ENCODE measurements at regions not wholly inside any gene's neighbourhood (a gene's known extent, or its start where the extent isn't known, plus 50 kb on each side); places are given as distances from the start of the nearest gene placed in this dataset.

- Mint-ChIP-seq H3K4me1 (peaks cover 0 to 39% (median 25%) of the 10 kb centered on the region in 4 donors), H3K27ac (peak overlapping the region; percentile 36 to 66 (median 58)), H3K36me3 (peaks cover 5% of the 10 kb centered on the region), H3K27me3 (peaks cover 12% of the 10 kb centered on the region), H3K4me3 (peak overlapping the region in 3 of 4 donors; percentile 62 to 80 (median 73)), H3K9me3 (peaks cover 1 to 8% (median 6%) of the 10 kb centered on the region in 7 donors)
- Histone ChIP-seq H3K27me3 (ENCODE audit: control insufficient read depth, insufficient read depth, low read length) (no peaks in the 10 kb centered on the region), H3K9me3 (ENCODE audit: control insufficient read depth in 2 of 2, low read length in 2 of 2) (peaks cover 10% of the 10 kb centered on the region in 2 experiments), H3K27ac (ENCODE audit: insufficient read depth, low read length, poor library complexity, severe bottlenecking) (no peak overlapping the region), H3K36me3 (ENCODE audit: control insufficient read depth, insufficient read depth, low read length) (no peaks in the 10 kb centered on the region), H3K4me3 (ENCODE audit: low read depth, low read length) (peak overlapping the region; percentile 26), H3K4me1 (ENCODE audit: control insufficient read depth, insufficient read depth, low read length, poor library complexity, severe bottlenecking) (peaks cover 22% of the 10 kb centered on the region)
- DNase-seq (no peak), ATAC-seq (ENCODE audit: low read depth in 2 of 2) (no peak)
Measured at GRCh38 chr6:158910484-158911440, 89.2 kb downstream of the RSPH3 start.

GRCh38 chr6:158909938-158910337 lies 90.1 kb downstream of the RSPH3 start:
- H3K27ac Mint-ChIP-seq = peak overlapping the region in 1 of 3 donors; percentile 63

GRCh38 chr6:158908606-158909005 lies 89.4 kb upstream of the EZR start:
- Mint-ChIP-seq H3K4me1 (peaks cover 0 to 30% (median 21%) of the 10 kb centered on the region in 4 donors), H3K9me3 (peaks cover 6 to 23% (median 14%) of the 10 kb centered on the region in 7 donors), H3K27ac (no peak overlapping the region), H3K36me3 (peaks cover 15% of the 10 kb centered on the region), H3K27me3 (peaks cover 15% of the 10 kb centered on the region), H3K4me3 (no peak overlapping the region)
- Histone ChIP-seq H3K4me1 (ENCODE audit: control insufficient read depth, insufficient read depth, low read length, poor library complexity, severe bottlenecking) (peaks cover 22% of the 10 kb centered on the region), H3K9me3 (ENCODE audit: control insufficient read depth in 2 of 2, low read length in 2 of 2) (peaks cover 21 to 26% of the 10 kb centered on the region in 2 experiments), H3K36me3 (ENCODE audit: control insufficient read depth, insufficient read depth, low read length) (no peaks in the 10 kb centered on the region), H3K4me3 (ENCODE audit: low read depth, low read length) (no peak overlapping the region), H3K27me3 (ENCODE audit: control insufficient read depth, insufficient read depth, low read length) (no peaks in the 10 kb centered on the region), H3K27ac (ENCODE audit: insufficient read depth, low read length, poor library complexity, severe bottlenecking) (no peak overlapping the region)
- DNase-seq (no peak), ATAC-seq (ENCODE audit: low read depth in 2 of 2) (no peak)

More at GRCh38 chr6:158909938-158910337, 90.1 kb downstream of the RSPH3 start:
- Mint-ChIP-seq H3K4me3 (peak overlapping the region in 2 of 4 donors; percentile 15 to 80), H3K4me1 (peaks cover 0 to 36% (median 25%) of the 10 kb centered on the region in 4 donors), H3K36me3 (peaks cover 12% of the 10 kb centered on the region), H3K9me3 (peaks cover 6 to 17% (median 12%) of the 10 kb centered on the region in 7 donors), H3K27me3 (peaks cover 15% of the 10 kb centered on the region)
- Histone ChIP-seq H3K4me1 (ENCODE audit: control insufficient read depth, insufficient read depth, low read length, poor library complexity, severe bottlenecking) (peaks cover 22% of the 10 kb centered on the region), H3K4me3 (ENCODE audit: low read depth, low read length) (peak overlapping the region; percentile 26), H3K27me3 (ENCODE audit: control insufficient read depth, insufficient read depth, low read length) (no peaks in the 10 kb centered on the region), H3K36me3 (ENCODE audit: control insufficient read depth, insufficient read depth, low read length) (no peaks in the 10 kb centered on the region), H3K27ac (ENCODE audit: insufficient read depth, low read length, poor library complexity, severe bottlenecking) (no peak overlapping the region), H3K9me3 (ENCODE audit: control insufficient read depth in 2 of 2, low read length in 2 of 2) (peaks cover 18% of the 10 kb centered on the region in 2 experiments)
- ATAC-seq (ENCODE audit: low read depth in 2 of 2) (no peak), DNase-seq (no peak)

GRCh38 chr6:158907931-158908330 lies 88.8 kb upstream of the EZR start:
- no peaks in the 10 kb centered on the region for H3K36me3 ChIP-seq (ENCODE audit: control insufficient read depth, insufficient read depth, low read length)
- peaks cover 0 to 30% (median 20%) of the 10 kb centered on the region in 4 donors for H3K4me1 Mint-ChIP-seq
- H3K27ac ChIP-seq (ENCODE audit: insufficient read depth, low read length, poor library complexity, severe bottlenecking) = no peak overlapping the region
- H3K4me1 ChIP-seq (ENCODE audit: control insufficient read depth, insufficient read depth, low read length, poor library complexity, severe bottlenecking) = peaks cover 22% of the 10 kb centered on the region
- no peaks in the 10 kb centered on the region for H3K27me3 ChIP-seq (ENCODE audit: control insufficient read depth, insufficient read depth, low read length)
- H3K4me3 Mint-ChIP-seq = no peak overlapping the region
- peaks cover 15% of the 10 kb centered on the region for H3K27me3 Mint-ChIP-seq
- H3K36me3 Mint-ChIP-seq = peaks cover 15% of the 10 kb centered on the region
- peaks cover 21 to 26% of the 10 kb centered on the region in 2 experiments for H3K9me3 ChIP-seq (ENCODE audit: control insufficient read depth in 2 of 2, low read length in 2 of 2)
- no peak overlapping the region for H3K27ac Mint-ChIP-seq
- H3K9me3 Mint-ChIP-seq = peaks cover 6 to 23% (median 14%) of the 10 kb centered on the region in 7 donors
- DNase-seq = no peak
- no peak overlapping the region for H3K4me3 ChIP-seq (ENCODE audit: low read depth, low read length)
- no peak for ATAC-seq (ENCODE audit: low read depth in 2 of 2)

DNA sequence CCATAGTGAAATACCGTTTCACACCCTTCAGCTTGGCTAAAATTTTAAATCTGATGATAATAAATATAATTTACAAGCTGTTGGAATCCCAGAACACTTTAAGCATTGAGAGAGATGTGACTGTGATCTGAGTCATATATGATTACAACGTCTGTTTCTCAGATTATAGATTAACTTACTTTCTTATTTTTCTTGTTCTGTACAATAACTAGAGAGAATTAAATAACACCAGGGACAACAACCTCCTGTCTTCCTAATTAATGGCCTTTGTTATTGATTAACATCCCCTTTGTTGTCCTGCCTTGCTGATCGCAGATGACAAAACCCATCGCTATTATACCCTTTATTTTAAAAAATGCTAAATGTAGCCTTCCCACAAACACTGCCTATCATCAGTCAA lies 87.8 kb upstream of the EZR start:
- H3K4me1 Mint-ChIP-seq = peaks cover 0 to 21% (median 10%) of the 10 kb centered on the region in 4 donors
- peaks cover 9% of the 10 kb centered on the region for H3K27me3 Mint-ChIP-seq
- H3K4me3 Mint-ChIP-seq = peak overlapping the region in 1 of 4 donors; percentile 32
- no peak overlapping the region for H3K4me3 ChIP-seq (ENCODE audit: low read depth, low read length)
- DNase-seq (no peak), ATAC-seq (ENCODE audit: low read depth in 2 of 2) (no peak)
- H3K27ac ChIP-seq (ENCODE audit: insufficient read depth, low read length, poor library complexity, severe bottlenecking) = no peak overlapping the region
- H3K36me3 Mint-ChIP-seq = peaks cover 15% of the 10 kb centered on the region
- H3K9me3 Mint-ChIP-seq = peaks cover 6 to 23% (median 14%) of the 10 kb centered on the region in 7 donors
- no peaks in the 10 kb centered on the region for H3K27me3 ChIP-seq (ENCODE audit: control insufficient read depth, insufficient read depth, low read length)
- H3K4me1 ChIP-seq (ENCODE audit: control insufficient read depth, insufficient read depth, low read length, poor library complexity, severe bottlenecking) = peaks cover 13% of the 10 kb centered on the region
- no peak overlapping the region for H3K27ac Mint-ChIP-seq
- no peaks in the 10 kb centered on the region for H3K36me3 ChIP-seq (ENCODE audit: control insufficient read depth, insufficient read depth, low read length)
- H3K9me3 ChIP-seq (ENCODE audit: control insufficient read depth in 2 of 2, low read length in 2 of 2) = peaks cover 21 to 26% of the 10 kb centered on the region in 2 experiments

GRCh38 chr6:158905277-158905676 lies 86.1 kb upstream of the EZR start:
- H3K27ac Mint-ChIP-seq = no peak overlapping the region
- Histone ChIP-seq H3K36me3 (ENCODE audit: control insufficient read depth, insufficient read depth, low read length) (no peaks in the 10 kb centered on the region), H3K4me1 (ENCODE audit: control insufficient read depth, insufficient read depth, low read length, poor library complexity, severe bottlenecking) (no peaks in the 10 kb centered on the region), H3K27ac (ENCODE audit: insufficient read depth, low read length, poor library complexity, severe bottlenecking) (no peak overlapping the region), H3K4me3 (ENCODE audit: low read depth, low read length) (no peak overlapping the region), H3K27me3 (ENCODE audit: control insufficient read depth, insufficient read depth, low read length) (no peaks in the 10 kb centered on the region), H3K9me3 (ENCODE audit: control insufficient read depth in 2 of 2, low read length in 2 of 2) (peaks cover 21 to 26% of the 10 kb centered on the region in 2 experiments)
- H3K27me3 Mint-ChIP-seq = peaks cover 9% of the 10 kb centered on the region
- peaks cover 6 to 23% (median 14%) of the 10 kb centered on the region in 7 donors for H3K9me3 Mint-ChIP-seq
- peaks cover 0 to 4% (median 0%) of the 10 kb centered on the region in 4 donors for H3K4me1 Mint-ChIP-seq
- peak in 1 of 3 donors; percentile 13 for DNase-seq
- H3K36me3 Mint-ChIP-seq = peaks cover 15% of the 10 kb centered on the region
- ATAC-seq (ENCODE audit: low read depth in 2 of 2) = no peak
- H3K4me3 Mint-ChIP-seq = no peak overlapping the region

DNA sequence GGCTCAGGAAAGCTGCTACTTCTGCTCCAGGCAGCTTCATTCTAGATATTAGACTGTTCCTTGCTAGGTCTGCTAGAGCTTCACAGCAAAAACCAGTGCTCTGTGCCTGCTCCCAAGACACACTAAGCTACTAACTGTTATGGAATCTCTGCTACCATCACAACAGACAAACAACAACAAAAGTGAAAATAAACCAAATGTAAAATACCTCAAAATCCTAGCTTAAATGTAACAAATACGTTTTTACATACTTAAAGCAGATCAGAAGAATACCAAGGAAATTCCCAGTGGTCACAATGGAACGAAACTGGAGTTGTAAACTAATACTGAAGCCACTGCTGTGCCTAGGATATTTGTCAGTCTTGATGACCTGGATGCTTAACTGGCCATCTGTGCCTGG lies 84.6 kb upstream of the EZR start:
- H3K9me3 Mint-ChIP-seq = peaks cover 6 to 23% (median 14%) of the 10 kb centered on the region in 7 donors
- DNase-seq = no peak

More for the DNA sequence above, 84.6 kb upstream of the EZR start:
- H3K9me3 ChIP-seq (ENCODE audit: control insufficient read depth in 2 of 2, low read length in 2 of 2) = peaks cover 21 to 26% of the 10 kb centered on the region in 2 experiments
- Mint-ChIP-seq H3K4me3 (no peak overlapping the region), H3K4me1 (peaks cover 0 to 2% (median 0%) of the 10 kb centered on the region in 4 donors), H3K27ac (no peak overlapping the region), H3K36me3 (peaks cover 17% of the 10 kb centered on the region), H3K27me3 (peaks cover 9% of the 10 kb centered on the region)
- H3K27ac ChIP-seq (ENCODE audit: insufficient read depth, low read length, poor library complexity, severe bottlenecking) = no peak overlapping the region
- H3K4me1 ChIP-seq (ENCODE audit: control insufficient read depth, insufficient read depth, low read length, poor library complexity, severe bottlenecking) = no peaks in the 10 kb centered on the region
- no peak overlapping the region for H3K4me3 ChIP-seq (ENCODE audit: low read depth, low read length)
- no peak for ATAC-seq (ENCODE audit: low read depth in 2 of 2)
- no peaks in the 10 kb centered on the region for H3K36me3 ChIP-seq (ENCODE audit: control insufficient read depth, insufficient read depth, low read length)
- H3K27me3 ChIP-seq (ENCODE audit: control insufficient read depth, insufficient read depth, low read length) = no peaks in the 10 kb centered on the region
